ENCODE measurements at regions not wholly inside any gene's neighbourhood (a gene's known extent, or its start where the extent isn't known, plus 50 kb on each side); places are given as distances from the start of the nearest gene placed in this dataset.

- TF ChIP-seq HOMEZ (CRISPR knock-in tag; IDR thresholded peaks at IDR 0.05; ENCODE audit: low read depth) (no peak), PITX1 (CRISPR knock-in tag; IDR thresholded peaks at IDR 0.05) (no peak), NFAT5 (CRISPR knock-in tag; IDR thresholded peaks at IDR 0.05) (no peak)
These were observed 133.5 kb upstream of the B3GAT1 start (continued) for GRCh38 chr11:134545521-134545920.

- no peak overlapping the region for H2AFZ ChIP-seq (ENCODE audit: low read length)
- no peak overlapping the region for H3K9ac ChIP-seq (ENCODE audit: insufficient read depth, low read depth, low read length)
- no peaks in the 10 kb centered on the region for H3K9me3 ChIP-seq (ENCODE audit: low read length)
- H3K4me2 ChIP-seq (ENCODE audit: low read depth, low read length) = no peak overlapping the region
- DNase-seq (ENCODE audit: low spot score) = no peak
- H3K4me3 ChIP-seq (replicated peaks in 1 of 3; ENCODE audit: insufficient read depth in 1 of 3, low read depth in 2 of 3, low read length in 3 of 3) = no peak overlapping the region
- CTCF ChIA-PET (ENCODE audit: low intra/inter-chr PET ratio, low total read pairs) = no interaction called here
- 42% methylated on average over 14 of the region's 14 CpGs for WGBS (ENCODE audit: low lambda C conversion rate)
- no peaks in the 10 kb centered on the region for H3K36me3 ChIP-seq (replicated peaks in 1 of 2; ENCODE audit: control insufficient read depth in 1 of 2, insufficient read depth in 2 of 2, low read length in 2 of 2)
- H3K79me2 ChIP-seq (ENCODE audit: insufficient read depth, low read length) = no peaks in the 10 kb centered on the region
- H3K27me3 ChIP-seq (ENCODE audit: control insufficient read depth in 1 of 2, insufficient read depth in 2 of 2, low read length in 2 of 2) = peaks cover 1 to 2% of the 10 kb centered on the region in 2 experiments; a peak in 1 of 5 replicates
- POLR2A ChIA-PET = no interaction called here
- no peak for TF ChIP-seq ATF1 (CRISPR knock-in tag; IDR thresholded peaks at IDR 0.05)
- no peak for TF ChIP-seq TFAP4 (IDR thresholded peaks at IDR 0.05; ENCODE audit: borderline replicate concordance, low read depth)
- TF ChIP-seq PATZ1 (CRISPR knock-in tag; IDR thresholded peaks at IDR 0.05) = no peak
- TF ChIP-seq MZF1 (CRISPR knock-in tag; IDR thresholded peaks at IDR 0.05; ENCODE audit: borderline replicate concordance) = no peak
- no peak for TF ChIP-seq ZBTB8A (CRISPR knock-in tag; IDR thresholded peaks at IDR 0.05; ENCODE audit: borderline replicate concordance, low read depth)
- no peak for TF ChIP-seq ZFP82 (CRISPR knock-in tag; IDR thresholded peaks at IDR 0.05; ENCODE audit: borderline replicate concordance)
- TF ChIP-seq ZNF816 (CRISPR knock-in tag; IDR thresholded peaks at IDR 0.05; ENCODE audit: borderline replicate concordance) = no peak
- TF ChIP-seq ZSCAN12 (CRISPR knock-in tag; IDR thresholded peaks at IDR 0.05) = no peak
- no peak for TF ChIP-seq HNF4G (IDR thresholded peaks at IDR 0.05; ENCODE audit: borderline replicate concordance, low read depth, low read length)
- no peak for TF ChIP-seq HNF4G (CRISPR knock-in tag; IDR thresholded peaks at IDR 0.05; ENCODE audit: borderline replicate concordance, low read depth)
- TF ChIP-seq ZBTB7B (CRISPR knock-in tag; IDR thresholded peaks at IDR 0.05) = no peak
- no peaks in the 10 kb centered on the region for H3K4me1 ChIP-seq (ENCODE audit: insufficient read depth, low read length)
- no peak for FAIRE-seq
- intact Hi-C loops (cut with micrococcal nuclease; ENCODE audit: unreplicated experiment) (no loop called here), in situ Hi-C loops (cut with HindIII; ENCODE audit: extremely low pct_ligation_motif_present, low pct_unique_long_range_greater_than_20kb) (no loop called here)
- H4K20me1 ChIP-seq (ENCODE audit: insufficient read depth, low read length) = no peaks in the 10 kb centered on the region
- BruUV-seq (replicated peaks) = no TSS peak
- ATAC-seq = no peak
- no peak overlapping the region for H3K27ac ChIP-seq (ENCODE audit: extremely low read length, insufficient read depth, low read length)
These were observed 132.2 kb upstream of the B3GAT1 start for GRCh38 chr11:134544095-134544815.
